ENCODE measurements at regions not wholly inside any gene's neighbourhood (a gene's known extent, or its start where the extent isn't known, plus 50 kb on each side); places are given as distances from the start of the nearest gene placed in this dataset.

DNA sequence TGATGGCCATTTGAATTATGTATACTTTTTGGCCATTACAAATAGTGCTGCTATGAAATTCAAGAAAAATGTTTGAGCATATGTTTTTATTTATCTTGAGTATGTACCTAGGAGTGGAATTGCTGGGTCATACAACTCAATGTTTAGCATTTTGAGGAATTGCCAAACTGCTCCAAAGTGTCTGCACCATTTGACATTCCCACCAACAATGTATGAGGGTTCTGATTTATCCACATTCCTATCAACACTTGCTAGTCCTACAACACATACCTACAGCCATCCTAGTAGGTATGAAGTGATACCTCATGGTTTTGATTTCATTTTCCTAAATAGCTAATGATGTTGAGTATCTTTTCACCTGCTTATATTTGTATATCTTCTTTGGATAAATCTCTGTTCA lies 165.5 kb downstream of the NOC3L start:
- DNase-seq (ENCODE audit: low read depth) = no peak
- TF ChIP-seq, protein P1, sequence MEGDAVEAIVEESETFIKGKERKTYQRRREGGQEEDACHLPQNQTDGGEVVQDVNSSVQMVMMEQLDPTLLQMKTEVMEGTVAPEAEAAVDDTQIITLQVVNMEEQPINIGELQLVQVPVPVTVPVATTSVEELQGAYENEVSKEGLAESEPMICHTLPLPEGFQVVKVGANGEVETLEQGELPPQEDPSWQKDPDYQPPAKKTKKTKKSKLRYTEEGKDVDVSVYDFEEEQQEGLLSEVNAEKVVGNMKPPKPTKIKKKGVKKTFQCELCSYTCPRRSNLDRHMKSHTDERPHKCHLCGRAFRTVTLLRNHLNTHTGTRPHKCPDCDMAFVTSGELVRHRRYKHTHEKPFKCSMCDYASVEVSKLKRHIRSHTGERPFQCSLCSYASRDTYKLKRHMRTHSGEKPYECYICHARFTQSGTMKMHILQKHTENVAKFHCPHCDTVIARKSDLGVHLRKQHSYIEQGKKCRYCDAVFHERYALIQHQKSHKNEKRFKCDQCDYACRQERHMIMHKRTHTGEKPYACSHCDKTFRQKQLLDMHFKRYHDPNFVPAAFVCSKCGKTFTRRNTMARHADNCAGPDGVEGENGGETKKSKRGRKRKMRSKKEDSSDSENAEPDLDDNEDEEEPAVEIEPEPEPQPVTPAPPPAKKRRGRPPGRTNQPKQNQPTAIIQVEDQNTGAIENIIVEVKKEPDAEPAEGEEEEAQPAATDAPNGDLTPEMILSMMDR (IDR thresholded peaks at IDR 0.05; ENCODE audit: control insufficient read depth, insufficient read depth, low read depth, low read length, missing control alignments) = no peak
- no peak overlapping the region for H3K4me3 ChIP-seq (ENCODE audit: control insufficient read depth, low read depth, low read length)

DNA sequence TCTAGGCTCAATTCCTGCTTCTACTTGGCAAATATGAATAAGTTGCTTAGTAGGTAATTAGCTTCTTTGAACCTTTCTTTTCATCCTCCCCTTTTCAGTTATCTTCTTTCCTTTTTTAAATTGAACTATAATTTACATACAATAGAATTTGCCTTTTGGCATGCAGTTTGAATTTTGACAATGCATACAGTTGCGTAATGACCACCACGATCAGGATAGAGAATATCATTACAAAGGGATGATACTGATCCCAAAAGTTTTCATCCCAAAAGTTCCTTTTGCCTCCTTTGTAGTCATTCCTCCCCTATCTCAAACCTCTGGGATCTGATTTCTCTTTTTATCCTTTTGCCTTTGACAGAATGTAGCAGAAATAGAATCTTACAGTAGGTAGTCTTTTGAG lies 164.4 kb downstream of the NOC3L start:
- H3K4me3 ChIP-seq (ENCODE audit: control insufficient read depth, low read depth, low read length) = no peak overlapping the region

DNA sequence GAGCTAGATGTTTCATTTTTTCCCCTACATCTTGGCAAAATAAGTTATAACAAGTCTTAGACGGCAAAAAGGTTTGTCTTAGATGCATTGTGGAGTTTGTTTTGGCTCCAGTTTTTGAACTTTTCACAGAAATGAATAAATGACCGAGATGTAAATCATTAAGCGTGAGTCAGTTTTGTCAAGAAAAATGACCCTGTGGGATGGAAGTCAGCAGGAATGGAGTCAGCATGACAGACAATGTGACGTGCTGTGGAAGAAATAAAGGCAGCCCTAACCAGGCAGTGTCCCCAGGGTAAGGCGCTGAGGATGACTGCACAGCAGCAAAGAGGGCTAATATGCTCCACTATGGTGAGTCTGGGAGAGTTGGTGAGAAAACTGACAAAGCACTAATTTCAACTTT lies 163.2 kb downstream of the NOC3L start:
- DNase-seq (ENCODE audit: low read depth) = no peak
- H3K4me3 ChIP-seq (ENCODE audit: control insufficient read depth, low read depth, low read length) = no peak overlapping the region
- TF ChIP-seq, protein P1 (IDR thresholded peaks at IDR 0.05; ENCODE audit: control insufficient read depth, insufficient read depth, low read depth, low read length, missing control alignments) = no peak

More for the DNA sequence above, 164.4 kb downstream of the NOC3L start:
- TF ChIP-seq, protein P1 (IDR thresholded peaks at IDR 0.05; ENCODE audit: control insufficient read depth, insufficient read depth, low read depth, low read length, missing control alignments) = no peak
- no peak for DNase-seq (ENCODE audit: low read depth)

DNA sequence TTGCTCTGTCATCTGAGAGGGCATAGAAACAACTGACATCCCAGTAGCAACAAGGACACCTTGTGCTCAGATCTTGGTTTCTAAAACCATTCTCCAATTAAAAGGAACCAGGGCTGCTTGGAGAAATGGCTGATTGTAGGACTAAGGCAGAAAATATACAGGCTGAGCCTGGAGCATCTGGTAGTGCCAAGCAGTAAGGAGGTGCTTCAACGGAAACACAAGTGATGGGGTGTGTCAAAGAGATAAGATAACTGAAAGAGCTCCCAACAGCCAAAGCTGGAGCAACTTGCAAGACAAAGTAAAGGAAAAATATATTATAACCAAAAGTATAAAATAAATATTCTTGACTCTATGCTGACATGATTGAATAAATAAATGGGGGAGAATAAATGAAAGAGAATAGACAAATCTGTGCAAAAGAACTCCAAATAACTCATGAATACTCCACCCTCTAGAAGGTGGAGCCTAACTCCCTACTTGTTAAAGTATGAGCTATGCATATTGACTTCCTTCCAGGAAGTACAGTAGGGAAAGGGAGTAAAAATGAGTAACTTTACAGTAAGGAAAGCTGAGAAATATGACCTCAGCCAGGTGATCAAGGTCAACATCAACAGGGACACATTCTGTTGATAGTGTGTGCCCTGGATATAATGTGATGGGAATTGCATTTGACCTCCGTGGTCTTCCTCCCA lies 162.4 kb downstream of the NOC3L start:
- H3K4me3 ChIP-seq (ENCODE audit: control insufficient read depth, low read depth, low read length) = no peak overlapping the region
- DNase-seq (ENCODE audit: low read depth) = no peak
- TF ChIP-seq, protein P1 (IDR thresholded peaks at IDR 0.05; ENCODE audit: control insufficient read depth, insufficient read depth, low read depth, low read length, missing control alignments) = no peak

DNA sequence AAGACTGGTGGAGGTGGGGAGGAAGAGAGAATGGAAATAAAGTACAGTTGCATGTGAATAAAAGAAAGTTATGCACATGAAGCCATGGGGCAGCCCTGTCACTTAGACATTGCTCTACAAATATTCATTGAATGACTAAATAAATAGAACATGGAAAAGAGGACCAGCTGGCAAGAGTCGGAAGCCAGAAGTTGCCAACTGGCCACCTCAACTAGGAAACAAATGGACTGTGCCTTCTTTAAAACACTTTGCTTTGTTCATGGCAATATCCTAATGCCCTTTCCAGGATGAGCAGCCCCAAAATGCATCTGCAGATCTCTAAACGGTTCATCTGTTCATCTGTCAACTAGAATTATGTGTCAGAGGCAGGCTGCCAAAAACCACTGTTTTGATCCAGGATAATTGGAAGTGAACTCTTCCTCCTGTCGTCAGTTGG lies 157.3 kb downstream of the NOC3L start:
- H3K4me3 ChIP-seq (ENCODE audit: control insufficient read depth, low read depth, low read length) = no peak overlapping the region
- TF ChIP-seq, protein P1 (IDR thresholded peaks at IDR 0.05; ENCODE audit: control insufficient read depth, insufficient read depth, low read depth, low read length, missing control alignments) = no peak
- no peak for DNase-seq (ENCODE audit: low read depth)

DNA sequence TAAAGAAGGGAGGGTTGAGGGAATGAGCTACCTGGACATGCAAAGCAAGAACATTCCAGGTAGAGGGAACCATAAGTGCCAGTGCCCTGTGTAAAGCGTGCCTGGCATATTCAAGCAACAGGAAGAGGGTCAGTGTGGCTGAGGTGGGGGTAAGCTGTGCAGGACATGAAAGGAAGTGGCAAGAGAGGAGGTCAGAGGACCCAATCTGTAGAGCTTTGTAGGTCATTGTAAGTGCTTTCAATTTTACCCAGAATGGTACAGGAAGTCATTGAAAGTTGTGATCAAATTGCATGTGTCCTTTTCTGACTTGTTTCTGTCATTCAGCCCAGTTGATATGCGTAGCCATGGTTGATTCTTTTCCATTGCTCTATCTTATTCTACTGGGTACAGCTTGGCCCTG lies 156.6 kb downstream of the NOC3L start:
- no peak overlapping the region for H3K4me3 ChIP-seq (ENCODE audit: control insufficient read depth, low read depth, low read length)
- TF ChIP-seq, protein P1 (IDR thresholded peaks at IDR 0.05; ENCODE audit: control insufficient read depth, insufficient read depth, low read depth, low read length, missing control alignments) = no peak
- DNase-seq (ENCODE audit: low read depth) = no peak
